ENCODE measurements at regions not wholly inside any gene's neighbourhood (a gene's known extent, or its start where the extent isn't known, plus 50 kb on each side); places are given as distances from the start of the nearest gene placed in this dataset.
"Not testable (repeated sequence)": the region's sequence is repeated elsewhere in the genome, so short reads cannot be mapped to it uniquely, and the experiment has no call there.

DNA sequence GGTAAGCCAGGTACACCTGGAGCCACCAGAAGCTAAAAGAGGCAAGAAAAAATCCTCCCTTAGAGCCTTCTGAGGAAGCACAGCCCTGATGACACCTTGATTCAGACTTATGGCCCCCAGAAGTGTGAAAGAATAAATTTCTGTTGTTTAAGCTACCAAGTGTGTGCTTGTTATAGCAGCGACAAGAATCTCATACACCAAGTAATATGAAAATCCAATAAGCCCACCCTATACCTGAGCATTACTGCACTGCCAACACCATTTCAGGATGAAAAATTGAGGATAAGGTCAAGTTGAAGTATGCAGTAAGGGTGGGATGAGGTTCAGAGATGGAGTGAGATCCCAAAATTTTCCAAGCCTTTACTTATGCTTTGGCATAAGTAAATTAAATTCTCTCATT is 163.6 kb upstream of the CCDC196 start:
- H3K79me2 ChIP-seq (ENCODE audit: insufficient read depth, low read depth) = no peaks in the 10 kb centered on the region
- H3K4me1 ChIP-seq (ENCODE audit: low read depth, poor library complexity, severe bottlenecking) = no peaks in the 10 kb centered on the region
- no peak overlapping the region for H3K27ac ChIP-seq
- H3K36me3 ChIP-seq (ENCODE audit: insufficient read depth) = no peaks in the 10 kb centered on the region
- no peaks in the 10 kb centered on the region for H3K27me3 ChIP-seq (ENCODE audit: insufficient read depth, low read depth)
- no peak overlapping the region for H3K4me3 ChIP-seq (IDR thresholded peaks at IDR 0.05; ENCODE audit: insufficient read depth, low read depth, low read length)
- H3K9ac ChIP-seq = no peak overlapping the region
- no peaks in the 10 kb centered on the region for H4K20me1 ChIP-seq (ENCODE audit: insufficient read depth)
- TF ChIP-seq, protein P1, sequence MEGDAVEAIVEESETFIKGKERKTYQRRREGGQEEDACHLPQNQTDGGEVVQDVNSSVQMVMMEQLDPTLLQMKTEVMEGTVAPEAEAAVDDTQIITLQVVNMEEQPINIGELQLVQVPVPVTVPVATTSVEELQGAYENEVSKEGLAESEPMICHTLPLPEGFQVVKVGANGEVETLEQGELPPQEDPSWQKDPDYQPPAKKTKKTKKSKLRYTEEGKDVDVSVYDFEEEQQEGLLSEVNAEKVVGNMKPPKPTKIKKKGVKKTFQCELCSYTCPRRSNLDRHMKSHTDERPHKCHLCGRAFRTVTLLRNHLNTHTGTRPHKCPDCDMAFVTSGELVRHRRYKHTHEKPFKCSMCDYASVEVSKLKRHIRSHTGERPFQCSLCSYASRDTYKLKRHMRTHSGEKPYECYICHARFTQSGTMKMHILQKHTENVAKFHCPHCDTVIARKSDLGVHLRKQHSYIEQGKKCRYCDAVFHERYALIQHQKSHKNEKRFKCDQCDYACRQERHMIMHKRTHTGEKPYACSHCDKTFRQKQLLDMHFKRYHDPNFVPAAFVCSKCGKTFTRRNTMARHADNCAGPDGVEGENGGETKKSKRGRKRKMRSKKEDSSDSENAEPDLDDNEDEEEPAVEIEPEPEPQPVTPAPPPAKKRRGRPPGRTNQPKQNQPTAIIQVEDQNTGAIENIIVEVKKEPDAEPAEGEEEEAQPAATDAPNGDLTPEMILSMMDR (conservative IDR thresholded peaks at IDR 0.05; ENCODE audit: low read depth, low read length) = no peak
- no peak overlapping the region for H3K4me2 ChIP-seq
- H2AFZ ChIP-seq (ENCODE audit: low read depth) = no peak overlapping the region

DNA sequence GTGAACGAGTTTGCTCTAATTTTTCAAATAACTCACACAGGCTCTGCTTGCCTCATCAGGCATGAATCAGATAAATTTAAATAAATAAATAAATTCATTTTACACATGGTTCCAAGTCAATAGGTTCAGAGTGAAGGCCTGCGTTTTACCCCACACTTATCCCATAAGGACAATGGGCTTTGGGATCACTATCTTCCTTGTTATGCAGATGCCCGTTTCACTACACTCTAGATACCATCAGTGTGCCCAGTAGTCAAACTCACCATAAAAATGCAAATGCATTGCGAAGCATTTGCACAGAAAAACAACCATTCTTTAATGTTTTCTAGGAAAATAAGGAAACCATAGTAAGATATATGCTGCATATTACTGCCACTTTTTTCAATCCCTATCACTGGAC is 155.9 kb upstream of the CCDC196 start:
- Histone ChIP-seq H3K79me2 (ENCODE audit: insufficient read depth, low read depth) (no peaks in the 10 kb centered on the region), H3K27ac (no peak overlapping the region), H4K20me1 (ENCODE audit: insufficient read depth) (no peaks in the 10 kb centered on the region), H3K4me3 (IDR thresholded peaks at IDR 0.05; ENCODE audit: insufficient read depth, low read depth, low read length) (no peak overlapping the region), H3K36me3 (ENCODE audit: insufficient read depth) (no peaks in the 10 kb centered on the region), H3K4me1 (ENCODE audit: low read depth, poor library complexity, severe bottlenecking) (no peaks in the 10 kb centered on the region), H3K4me2 (no peak overlapping the region), H2AFZ (ENCODE audit: low read depth) (no peak overlapping the region), H3K27me3 (ENCODE audit: insufficient read depth, low read depth) (no peaks in the 10 kb centered on the region), H3K9ac (no peak overlapping the region)
- TF ChIP-seq, protein P1 (conservative IDR thresholded peaks at IDR 0.05; ENCODE audit: low read depth, low read length) = no peak

DNA sequence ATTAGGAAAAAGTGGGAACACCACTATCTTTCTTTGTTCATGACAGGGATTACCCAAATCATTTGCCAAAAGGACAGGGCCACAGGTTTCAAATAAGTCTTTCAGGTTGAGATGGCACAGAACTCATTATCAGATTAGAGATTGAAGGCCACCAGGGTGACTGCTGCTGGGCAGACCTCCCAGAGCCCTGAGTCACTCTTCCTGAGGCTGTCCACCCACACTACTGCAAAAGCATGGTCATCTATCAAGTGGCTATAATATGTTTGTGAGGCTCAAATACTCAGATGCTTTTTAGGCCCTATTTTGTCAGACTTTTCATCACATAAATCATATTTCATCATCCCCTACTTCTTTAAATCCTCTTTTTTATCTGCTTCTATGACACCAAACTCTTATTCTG is 155.3 kb upstream of the CCDC196 start:
- TF ChIP-seq, protein P1 (conservative IDR thresholded peaks at IDR 0.05; ENCODE audit: low read depth, low read length) = no peak
- no peak overlapping the region for H3K4me3 ChIP-seq (IDR thresholded peaks at IDR 0.05; ENCODE audit: insufficient read depth, low read depth, low read length)
- H3K4me2 ChIP-seq = no peak overlapping the region
- no peaks in the 10 kb centered on the region for H3K27me3 ChIP-seq (ENCODE audit: insufficient read depth, low read depth)
- H3K9ac ChIP-seq = no peak overlapping the region
- no peaks in the 10 kb centered on the region for H3K36me3 ChIP-seq (ENCODE audit: insufficient read depth)
- H3K27ac ChIP-seq = no peak overlapping the region
- H4K20me1 ChIP-seq (ENCODE audit: insufficient read depth) = no peaks in the 10 kb centered on the region
- H2AFZ ChIP-seq (ENCODE audit: low read depth) = no peak overlapping the region
- no peaks in the 10 kb centered on the region for H3K4me1 ChIP-seq (ENCODE audit: low read depth, poor library complexity, severe bottlenecking)
- H3K79me2 ChIP-seq (ENCODE audit: insufficient read depth, low read depth) = no peaks in the 10 kb centered on the region

DNA sequence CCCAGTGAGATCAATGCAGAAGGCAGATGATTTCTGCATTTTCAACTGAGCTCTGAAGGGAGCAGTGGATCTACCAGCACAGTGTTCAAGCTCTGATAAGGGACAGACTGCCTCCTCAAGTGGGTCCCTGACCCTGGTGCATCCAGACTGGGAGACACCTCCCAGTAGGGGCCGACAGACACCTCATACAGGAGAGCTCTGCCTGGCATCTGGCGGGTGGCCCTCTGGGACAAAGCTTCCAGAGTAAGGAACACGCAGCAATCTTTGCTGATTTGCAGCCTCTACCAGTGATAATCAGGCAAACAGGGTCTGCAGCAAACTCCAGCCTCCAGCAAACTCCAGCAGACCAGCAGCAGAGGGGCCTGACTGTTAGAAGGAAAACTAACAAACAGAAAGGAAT is 152.9 kb upstream of the CCDC196 start:
- not testable (repeated sequence) for H3K27me3 ChIP-seq (ENCODE audit: insufficient read depth, low read depth); H3K4me2 ChIP-seq

DNA sequence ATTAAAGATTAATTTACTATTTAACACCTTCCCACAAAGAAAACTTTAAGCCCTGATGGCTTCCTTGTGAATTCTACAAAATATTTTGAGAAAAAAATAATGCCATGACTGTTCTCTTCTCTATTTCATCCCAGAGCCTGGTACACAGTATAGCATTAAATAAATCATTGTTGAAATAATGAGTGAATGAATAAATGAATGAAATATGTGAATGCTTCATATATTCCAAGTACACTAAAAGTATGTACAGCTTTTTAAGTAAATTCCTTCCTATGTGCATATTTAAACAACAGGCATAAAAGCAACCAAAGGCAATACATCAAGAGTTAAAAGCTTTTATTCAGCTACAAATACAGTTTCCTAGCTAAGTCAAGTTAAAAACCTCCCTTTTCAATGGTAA is 144.9 kb upstream of the CCDC196 start:
- TF ChIP-seq, protein P1 (conservative IDR thresholded peaks at IDR 0.05; ENCODE audit: low read depth, low read length) = no peak
- Histone ChIP-seq H3K27me3 (ENCODE audit: insufficient read depth, low read depth) (no peaks in the 10 kb centered on the region), H3K9ac (no peak overlapping the region), H3K27ac (no peak overlapping the region), H2AFZ (ENCODE audit: low read depth) (no peak overlapping the region), H3K4me2 (no peak overlapping the region), H3K4me3 (IDR thresholded peaks at IDR 0.05; ENCODE audit: insufficient read depth, low read depth, low read length) (no peak overlapping the region), H3K79me2 (ENCODE audit: insufficient read depth, low read depth) (no peaks in the 10 kb centered on the region), H3K36me3 (ENCODE audit: insufficient read depth) (no peaks in the 10 kb centered on the region), H3K4me1 (ENCODE audit: low read depth, poor library complexity, severe bottlenecking) (no peaks in the 10 kb centered on the region), H4K20me1 (ENCODE audit: insufficient read depth) (no peaks in the 10 kb centered on the region)

More for the DNA sequence above, 152.9 kb upstream of the CCDC196 start:
- H3K79me2 ChIP-seq (ENCODE audit: insufficient read depth, low read depth); H3K36me3 ChIP-seq (ENCODE audit: insufficient read depth); H2AFZ ChIP-seq (ENCODE audit: low read depth); H3K4me3 ChIP-seq (IDR thresholded peaks at IDR 0.05; ENCODE audit: insufficient read depth, low read depth, low read length); H4K20me1 ChIP-seq (ENCODE audit: insufficient read depth); H3K9ac ChIP-seq; H3K27ac ChIP-seq; H3K4me1 ChIP-seq (ENCODE audit: low read depth, poor library complexity, severe bottlenecking): not testable (repeated sequence)

All from KMS-11 (cell line).